Fibroblast of the aortic adventitia (primary cell): ENCODE measurements at regions not wholly inside any gene's neighbourhood (a gene's known extent, or its start where the extent isn't known, plus 50 kb on each side); places are given as distances from the start of the nearest gene placed in this dataset.

Experiments
- DNase-seq: peaks from one replicate; pipeline ENCODE4 v3.0.0-alpha.2; 2010; ENCODE audit warnings: low read depth
- H3K4me3 ChIP-seq: 2 replicates; pipeline ENCODE4 v1.5.1; 2011; ENCODE audit warnings: low read depth, mild to moderate bottlenecking, control low read depth, low read length, moderate library complexity
- CTCF ChIP-seq: IDR thresholded peaks from 2 replicates; pipeline ENCODE4 v1.5.1; 2011; ENCODE audit warnings: mild to moderate bottlenecking, low read length, control low read depth, inconsistent platforms; ENCODE audit not compliant: insufficient read depth

GRCh38 chr2:167771628-167772027 lies 475.8 kb downstream of the STK39 start:
- DNase-seq, result no peak
- no peak for TF ChIP-seq CTCF
- H3K4me3 ChIP-seq, result no peak overlapping the region

- H3K4me3 ChIP-seq, result no peak overlapping the region
- no peak for TF ChIP-seq CTCF
- DNase-seq, result no peak
Observed at GRCh38 chr2:167769020-167769419, 478.4 kb downstream of the STK39 start.

- no peak for DNase-seq
- no peak for TF ChIP-seq CTCF
- H3K4me3 ChIP-seq, result no peak overlapping the region
Observed at GRCh38 chr2:167767830-167768229, 479.6 kb downstream of the STK39 start.

GRCh38 chr2:167764772-167765341 lies 482.5 kb downstream of the STK39 start:
- TF ChIP-seq CTCF, result no peak
- H3K4me3 ChIP-seq, result no peak overlapping the region
- DNase-seq, result no peak

- H3K4me3 ChIP-seq, result no peak overlapping the region
- no peak for TF ChIP-seq CTCF
- DNase-seq, result no peak
Observed at GRCh38 chr2:167761465-167762136, 485.8 kb downstream of the STK39 start.

DNA sequence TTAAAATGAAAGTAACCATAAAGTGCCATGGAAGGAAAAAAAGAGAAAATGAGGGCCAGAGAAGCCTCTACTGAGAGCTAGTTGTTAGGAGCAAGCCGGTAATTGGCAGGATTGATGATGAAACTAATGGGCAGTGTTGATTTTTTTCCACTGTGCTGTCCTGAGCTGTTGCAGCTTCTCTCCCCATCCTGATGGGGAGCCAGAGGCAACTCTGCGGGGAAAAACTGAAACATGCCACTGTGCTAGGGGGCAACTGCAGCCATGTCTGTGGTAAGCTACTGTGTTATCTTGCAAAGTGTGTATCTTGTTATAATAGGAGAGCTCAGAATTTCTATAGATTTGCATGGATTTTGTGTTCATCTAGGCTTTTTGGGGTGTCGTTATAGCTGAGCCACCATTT lies 487.9 kb downstream of the STK39 start:
- TF ChIP-seq CTCF, result no peak
- H3K4me3 ChIP-seq, result no peak overlapping the region
- DNase-seq, result no peak

DNA sequence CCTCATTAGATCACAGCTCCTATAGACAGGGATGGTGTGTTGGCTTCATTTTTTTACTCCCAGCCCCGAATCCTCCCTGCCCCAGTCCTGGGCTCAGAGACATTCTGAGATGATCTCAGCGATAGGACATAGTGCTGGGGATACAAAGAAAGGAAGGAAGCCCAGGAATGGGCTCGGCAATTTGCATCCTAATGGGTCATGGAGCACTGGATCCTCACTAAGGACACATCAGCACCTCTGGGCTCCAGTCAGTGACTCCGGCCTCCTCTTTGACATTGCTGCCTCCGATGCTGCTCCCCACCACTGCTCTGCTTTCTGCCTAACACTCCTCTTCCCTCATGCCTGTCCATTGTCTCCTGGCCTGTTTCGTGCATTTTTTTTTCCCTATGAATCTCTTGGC lies 489.1 kb downstream of the STK39 start:
- TF ChIP-seq CTCF, result no peak
- no peak for DNase-seq

More for the DNA sequence above, 489.1 kb downstream of the STK39 start:
- H3K4me3 ChIP-seq, result no peak overlapping the region
